ENCODE measurements at regions not wholly inside any gene's neighbourhood (a gene's known extent, or its start where the extent isn't known, plus 50 kb on each side); places are given as distances from the start of the nearest gene placed in this dataset.

DNA sequence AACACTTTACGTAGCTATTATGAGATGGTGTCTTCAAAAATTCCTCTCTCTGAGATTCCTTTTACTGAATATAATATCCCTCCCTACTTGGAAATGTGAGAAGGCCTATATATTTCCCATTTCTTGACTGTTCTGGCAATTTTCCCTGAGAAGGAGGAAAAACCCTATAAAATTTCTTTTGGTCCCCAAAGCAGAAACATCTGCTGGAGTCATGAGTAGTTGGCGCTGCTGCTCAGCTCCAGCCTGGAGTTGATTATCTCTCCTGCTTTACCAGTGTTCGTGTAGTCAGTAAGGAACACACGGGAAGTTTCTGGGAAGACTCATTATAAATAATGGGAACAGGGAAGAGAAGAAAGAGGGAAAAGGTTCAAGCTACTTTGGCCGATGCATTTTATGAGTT, 680.1 kb downstream of the EPHA3 start:
- TF ChIP-seq, protein P1, sequence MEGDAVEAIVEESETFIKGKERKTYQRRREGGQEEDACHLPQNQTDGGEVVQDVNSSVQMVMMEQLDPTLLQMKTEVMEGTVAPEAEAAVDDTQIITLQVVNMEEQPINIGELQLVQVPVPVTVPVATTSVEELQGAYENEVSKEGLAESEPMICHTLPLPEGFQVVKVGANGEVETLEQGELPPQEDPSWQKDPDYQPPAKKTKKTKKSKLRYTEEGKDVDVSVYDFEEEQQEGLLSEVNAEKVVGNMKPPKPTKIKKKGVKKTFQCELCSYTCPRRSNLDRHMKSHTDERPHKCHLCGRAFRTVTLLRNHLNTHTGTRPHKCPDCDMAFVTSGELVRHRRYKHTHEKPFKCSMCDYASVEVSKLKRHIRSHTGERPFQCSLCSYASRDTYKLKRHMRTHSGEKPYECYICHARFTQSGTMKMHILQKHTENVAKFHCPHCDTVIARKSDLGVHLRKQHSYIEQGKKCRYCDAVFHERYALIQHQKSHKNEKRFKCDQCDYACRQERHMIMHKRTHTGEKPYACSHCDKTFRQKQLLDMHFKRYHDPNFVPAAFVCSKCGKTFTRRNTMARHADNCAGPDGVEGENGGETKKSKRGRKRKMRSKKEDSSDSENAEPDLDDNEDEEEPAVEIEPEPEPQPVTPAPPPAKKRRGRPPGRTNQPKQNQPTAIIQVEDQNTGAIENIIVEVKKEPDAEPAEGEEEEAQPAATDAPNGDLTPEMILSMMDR (IDR thresholded peaks at IDR 0.05) = no peak
- no peak for TF ChIP-seq POLR2A (IDR thresholded peaks at IDR 0.05)
